ENCODE measurements at regions not wholly inside any gene's neighbourhood (a gene's known extent, or its start where the extent isn't known, plus 50 kb on each side); places are given as distances from the start of the nearest gene placed in this dataset.

- ChIA-PET CTCF (no interaction called here), POLR2A (no interaction called here)
- DNase-seq (ENCODE audit: extremely low spot score), result no peak
- TF ChIP-seq FOXM1 (IDR thresholded peaks at IDR 0.05; ENCODE audit: borderline replicate concordance) (no peak), FOXA1 (IDR thresholded peaks at IDR 0.05) (no peak), NFRKB (IDR thresholded peaks at IDR 0.05) (no peak), SUZ12 (IDR thresholded peaks at IDR 0.05) (no peak), LEF1 (IDR thresholded peaks at IDR 0.05; ENCODE audit: borderline replicate concordance) (no peak), PKNOX1 (IDR thresholded peaks at IDR 0.05) (no peak), L3MBTL2 (conservative IDR thresholded peaks at IDR 0.05) (no peak), ZNF384 (IDR thresholded peaks at IDR 0.05) (no peak), CTBP1 (IDR thresholded peaks at IDR 0.05; ENCODE audit: borderline replicate concordance) (no peak), ARNT (IDR thresholded peaks at IDR 0.05) (no peak)
Measured at GRCh38 chr2:221649051-221649775, 77.1 kb upstream of the EPHA4 start.

GRCh38 chr2:221642447-221642846 lies 70.3 kb upstream of the EPHA4 start:
- TF ChIP-seq SUZ12 (IDR thresholded peaks at IDR 0.05) (no peak), ARNT (IDR thresholded peaks at IDR 0.05) (no peak), ELF4 (IDR thresholded peaks at IDR 0.05) (no peak), BHLHE40 (IDR thresholded peaks at IDR 0.05; ENCODE audit: borderline replicate concordance) (no peak), TARDBP (IDR thresholded peaks at IDR 0.05) (no peak), PKNOX1 (IDR thresholded peaks at IDR 0.05) (no peak), FOXK2 (IDR thresholded peaks at IDR 0.05) (no peak), HDGF (IDR thresholded peaks at IDR 0.05; ENCODE audit: borderline replicate concordance) (no peak), LEF1 (IDR thresholded peaks at IDR 0.05; ENCODE audit: borderline replicate concordance) (no peak), L3MBTL2 (conservative IDR thresholded peaks at IDR 0.05) (no peak), ZNF384 (IDR thresholded peaks at IDR 0.05) (no peak), CTBP1 (IDR thresholded peaks at IDR 0.05; ENCODE audit: borderline replicate concordance) (no peak), FOXA1 (IDR thresholded peaks at IDR 0.05) (no peak), FOXM1 (IDR thresholded peaks at IDR 0.05; ENCODE audit: borderline replicate concordance) (no peak), SP1 (IDR thresholded peaks at IDR 0.05) (no peak)
- DNase-seq (ENCODE audit: extremely low spot score), result no peak
- POLR2A ChIA-PET, result no interaction called here
- CTCF ChIA-PET, result no interaction called here

- ChIA-PET POLR2A (no interaction called here), CTCF (no interaction called here)
- TF ChIP-seq ARNT (IDR thresholded peaks at IDR 0.05) (no peak), LEF1 (IDR thresholded peaks at IDR 0.05; ENCODE audit: borderline replicate concordance) (no peak), PKNOX1 (IDR thresholded peaks at IDR 0.05) (no peak), NFRKB (IDR thresholded peaks at IDR 0.05) (no peak), SP1 (IDR thresholded peaks at IDR 0.05) (no peak), L3MBTL2 (conservative IDR thresholded peaks at IDR 0.05) (no peak), CTBP1 (IDR thresholded peaks at IDR 0.05; ENCODE audit: borderline replicate concordance) (no peak), ELF4 (IDR thresholded peaks at IDR 0.05) (no peak), SUZ12 (IDR thresholded peaks at IDR 0.05) (no peak)
- DNase-seq (ENCODE audit: extremely low spot score), result no peak
Measured at GRCh38 chr2:221641181-221641871, 69.2 kb upstream of the EPHA4 start.

DNA sequence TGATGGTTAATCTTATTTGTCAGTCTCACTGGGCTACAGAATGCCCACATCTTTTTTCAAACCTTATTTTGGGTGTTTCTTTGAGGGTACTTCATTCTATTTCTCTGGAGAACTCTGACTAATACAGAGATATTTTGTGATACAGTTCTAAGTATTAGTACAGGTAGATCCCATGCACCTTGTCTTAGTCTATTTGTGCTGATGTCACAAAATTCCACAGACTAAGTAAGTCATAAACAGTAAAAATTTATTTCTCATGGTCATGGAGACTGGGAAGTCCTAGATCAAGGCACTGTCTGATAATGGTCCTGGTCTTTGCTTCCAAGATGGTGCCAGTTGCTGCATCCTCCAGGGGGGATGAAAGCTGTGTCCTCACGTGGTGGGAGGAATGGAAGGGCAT lies 68.6 kb upstream of the EPHA4 start:
- POLR2A ChIA-PET, result no interaction called here
- TF ChIP-seq TARDBP (IDR thresholded peaks at IDR 0.05) (no peak), LEF1 (IDR thresholded peaks at IDR 0.05; ENCODE audit: borderline replicate concordance) (no peak), ELF4 (IDR thresholded peaks at IDR 0.05) (no peak), ARNT (IDR thresholded peaks at IDR 0.05) (no peak), L3MBTL2 (conservative IDR thresholded peaks at IDR 0.05) (no peak), SP1 (IDR thresholded peaks at IDR 0.05) (no peak), FOXA1 (IDR thresholded peaks at IDR 0.05) (no peak), SUZ12 (IDR thresholded peaks at IDR 0.05) (no peak), ZNF384 (IDR thresholded peaks at IDR 0.05) (no peak), CTBP1 (IDR thresholded peaks at IDR 0.05; ENCODE audit: borderline replicate concordance) (no peak), BHLHE40 (IDR thresholded peaks at IDR 0.05; ENCODE audit: borderline replicate concordance) (no peak), FOXK2 (IDR thresholded peaks at IDR 0.05) (no peak), HDGF (IDR thresholded peaks at IDR 0.05; ENCODE audit: borderline replicate concordance) (no peak)
- no peak for DNase-seq (ENCODE audit: extremely low spot score)
- CTCF ChIA-PET, result no interaction called here

DNA sequence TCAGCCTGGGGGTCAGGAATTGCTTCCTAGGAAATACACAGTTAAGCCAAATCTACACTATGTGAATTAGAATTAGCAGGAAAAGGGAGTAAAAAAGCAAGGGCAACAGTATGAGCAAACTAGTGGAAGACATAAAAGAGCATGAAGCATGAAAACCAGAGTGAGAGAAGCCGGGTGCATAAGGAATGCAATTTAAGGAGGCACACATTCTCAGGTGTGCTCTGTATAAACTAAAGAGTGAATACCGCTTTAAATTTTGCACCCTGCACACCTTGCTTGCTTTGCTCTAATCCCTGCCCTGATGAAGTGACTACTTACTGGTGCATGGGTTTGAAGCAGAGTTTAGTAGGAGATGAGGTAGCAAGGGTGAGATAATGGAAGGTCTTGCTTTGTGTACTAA lies 65.7 kb upstream of the EPHA4 start:
- no peak for TF ChIP-seq BHLHE40 (IDR thresholded peaks at IDR 0.05; ENCODE audit: borderline replicate concordance)
- no peak for TF ChIP-seq TARDBP (IDR thresholded peaks at IDR 0.05)
- no peak for TF ChIP-seq ELF4 (IDR thresholded peaks at IDR 0.05)
- no peak for TF ChIP-seq LEF1 (IDR thresholded peaks at IDR 0.05; ENCODE audit: borderline replicate concordance)
- TF ChIP-seq FOXK2 (IDR thresholded peaks at IDR 0.05), result no peak
- TF ChIP-seq SUZ12 (IDR thresholded peaks at IDR 0.05), result no peak
- TF ChIP-seq ARNT (IDR thresholded peaks at IDR 0.05), result no peak
- TF ChIP-seq L3MBTL2 (conservative IDR thresholded peaks at IDR 0.05), result no peak
- no peak for TF ChIP-seq FOXA1 (IDR thresholded peaks at IDR 0.05)
- TF ChIP-seq HDGF (IDR thresholded peaks at IDR 0.05; ENCODE audit: borderline replicate concordance), result no peak
- no peak for TF ChIP-seq PKNOX1 (IDR thresholded peaks at IDR 0.05)
- no peak for TF ChIP-seq CTBP1 (IDR thresholded peaks at IDR 0.05; ENCODE audit: borderline replicate concordance)
- ChIA-PET CTCF (no interaction called here), POLR2A (no interaction called here)
- no peak for DNase-seq (ENCODE audit: extremely low spot score)
